ENCODE measurements at regions not wholly inside any gene's neighbourhood (a gene's known extent, or its start where the extent isn't known, plus 50 kb on each side); places are given as distances from the start of the nearest gene placed in this dataset.

- TF ChIP-seq CTCF (IDR thresholded peaks at IDR 0.05) (no peak), SIN3A (IDR thresholded peaks at IDR 0.05; ENCODE audit: borderline replicate concordance, insufficient read depth, low read depth, low read length) (no peak), REST (IDR thresholded peaks at IDR 0.05; ENCODE audit: insufficient read depth in 1 of 2, low read depth in 2 of 2, low read length in 1 of 2) (no peak), POLR2AphosphoS5 (IDR thresholded peaks at IDR 0.05; ENCODE audit: low read depth, low read length) (no peak), TCF7L2 (IDR thresholded peaks at IDR 0.05; ENCODE audit: low read depth, low read length) (no peak)
Measured at GRCh38 chr13:76717092-76717491, 169.1 kb downstream of the KCTD12 start.

Data from Panc1 (cell line).